Glomerular visceral epithelial cell (primary cell): ENCODE measurements at regions not wholly inside any gene's neighbourhood (a gene's known extent, or its start where the extent isn't known, plus 50 kb on each side); places are given as distances from the start of the nearest gene placed in this dataset.

ENCODE experiments used
- DNase-seq: peaks from one replicate; pipeline ENCODE4 v3.0.0-alpha.2; 2016; ENCODE audit errors: extremely low spot score

DNA sequence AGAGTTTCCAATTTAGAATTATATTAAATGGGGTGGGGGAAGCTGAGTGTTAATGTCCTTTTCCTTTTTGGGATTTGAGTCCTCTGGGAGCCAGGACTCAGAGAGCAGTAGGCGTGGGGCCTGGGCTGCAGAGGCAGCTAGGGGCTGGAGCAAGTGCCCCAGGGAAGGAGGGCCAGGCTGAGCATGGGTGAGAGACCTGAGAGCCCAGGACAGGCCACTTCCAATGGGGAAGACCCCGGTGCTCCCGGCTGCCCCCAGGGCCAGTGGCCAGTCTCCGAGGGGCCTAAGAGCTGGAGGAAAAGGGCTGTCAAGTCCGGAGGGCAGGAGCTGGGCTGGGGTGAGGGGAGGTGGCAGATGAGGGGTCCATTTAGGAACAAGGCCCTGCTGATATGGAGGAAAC, 371.5 kb downstream of the ZNF536 start:
- no peak for DNase-seq

DNA sequence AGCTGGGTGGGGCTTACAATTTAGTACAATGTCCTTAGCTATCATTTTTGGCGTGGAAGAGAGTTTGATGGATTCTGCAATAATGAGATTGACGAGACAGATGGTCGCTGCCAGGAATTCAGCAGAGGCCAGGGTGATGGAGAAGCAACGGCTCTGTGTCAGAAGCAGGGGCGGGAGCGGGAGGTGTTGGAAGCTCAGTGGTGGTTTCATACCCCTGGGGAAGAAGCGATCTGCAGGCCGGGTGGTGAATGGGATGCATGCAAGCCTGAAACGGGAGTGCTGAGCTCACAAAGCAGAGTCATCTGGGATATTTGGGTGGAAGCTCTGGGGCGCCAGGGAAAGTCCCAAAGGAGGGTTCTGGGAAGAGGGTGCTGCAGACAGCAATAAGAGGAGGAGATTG, 370.8 kb downstream of the ZNF536 start:
- DNase-seq: no peak

DNA sequence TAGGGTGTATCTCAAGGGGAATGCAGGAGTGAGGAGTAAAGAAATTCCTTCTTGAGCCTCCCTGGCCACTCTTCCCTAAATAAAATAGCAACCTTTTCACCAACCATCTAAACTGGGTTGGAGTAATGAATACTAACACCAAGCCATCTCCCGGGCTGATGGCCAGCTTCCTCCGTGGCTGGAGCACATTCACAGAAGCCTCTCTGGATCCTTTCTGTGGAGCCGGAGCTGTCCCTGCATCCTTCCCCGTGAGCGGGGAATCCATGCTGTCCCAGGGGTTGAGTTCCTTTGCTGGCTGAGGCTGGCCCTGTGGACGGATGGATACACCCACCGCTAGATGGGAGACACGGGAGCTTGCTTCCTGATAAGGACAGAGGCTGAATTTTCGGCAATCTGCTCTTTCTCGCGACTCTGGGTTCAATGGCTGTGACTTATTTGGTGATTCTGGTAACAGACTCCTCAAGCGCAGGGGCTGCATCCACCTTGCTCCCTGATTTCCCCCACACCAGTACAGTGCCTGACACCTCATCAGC, 370.3 kb downstream of the ZNF536 start:
- no peak for DNase-seq

GRCh38 chr19:30741566-30741965, 369.4 kb downstream of the ZNF536 start:
- no peak for DNase-seq

DNA sequence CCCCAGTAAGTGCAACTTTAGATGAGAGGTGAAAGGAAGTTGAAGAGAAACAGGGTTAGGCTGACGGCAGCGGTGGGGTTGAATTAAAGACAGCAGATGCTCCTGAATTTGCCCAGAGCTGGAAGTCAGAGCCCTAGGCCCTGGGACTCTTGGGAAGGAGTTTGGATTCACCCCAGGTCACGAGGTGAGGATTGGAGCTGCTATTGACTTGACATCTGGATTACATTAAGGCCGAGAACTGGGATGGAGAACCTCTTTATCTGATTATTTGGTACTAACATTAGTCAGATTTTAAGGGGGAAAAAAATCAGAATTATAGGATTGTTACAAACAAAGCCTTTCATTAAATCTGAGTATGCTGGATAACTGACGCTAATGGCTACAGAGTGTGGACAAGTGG, 367.2 kb downstream of the ZNF536 start:
- DNase-seq: no peak

GRCh38 chr19:30738047-30738446, 365.9 kb downstream of the ZNF536 start:
- no peak for DNase-seq

GRCh38 chr19:30734669-30735068, 362.5 kb downstream of the ZNF536 start:
- DNase-seq: no peak

DNA sequence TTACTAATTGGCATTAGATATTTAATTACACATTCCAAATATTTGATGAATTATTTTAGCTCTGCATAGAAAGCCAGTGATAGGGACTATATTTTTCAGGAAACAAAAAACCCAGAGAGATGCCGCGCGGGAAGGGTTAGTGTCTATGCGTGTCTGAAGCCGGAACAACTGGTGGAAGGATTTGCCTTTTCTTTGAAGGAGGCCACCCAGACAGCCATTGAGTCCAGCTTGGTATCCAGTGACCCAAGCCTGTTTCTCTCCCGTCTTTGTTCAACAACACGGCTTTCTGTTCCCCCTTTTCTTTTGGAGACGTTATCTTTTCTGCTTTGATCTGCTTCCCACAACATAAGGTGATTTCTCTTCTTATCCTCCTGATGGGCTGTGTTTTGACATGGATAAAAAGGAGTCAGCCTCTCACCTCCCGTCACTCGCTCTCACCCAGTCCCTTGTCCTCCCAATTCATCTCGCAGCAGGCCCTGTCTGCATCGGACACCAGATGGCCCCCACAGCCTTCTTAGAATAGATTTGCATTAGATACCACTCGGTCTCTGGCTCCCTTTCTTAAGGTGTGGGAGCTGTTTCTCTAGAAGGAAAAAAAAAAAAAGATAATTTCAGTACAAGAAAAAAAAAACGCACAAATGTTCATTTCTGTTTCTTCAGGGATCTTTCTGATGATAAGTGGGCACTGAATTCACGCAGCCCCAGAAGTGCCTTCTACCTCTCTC, 361.8 kb downstream of the ZNF536 start:
- DNase-seq: no peak

- DNase-seq: no peak
These were observed 359.4 kb downstream of the ZNF536 start for GRCh38 chr19:30731591-30731990.

DNA sequence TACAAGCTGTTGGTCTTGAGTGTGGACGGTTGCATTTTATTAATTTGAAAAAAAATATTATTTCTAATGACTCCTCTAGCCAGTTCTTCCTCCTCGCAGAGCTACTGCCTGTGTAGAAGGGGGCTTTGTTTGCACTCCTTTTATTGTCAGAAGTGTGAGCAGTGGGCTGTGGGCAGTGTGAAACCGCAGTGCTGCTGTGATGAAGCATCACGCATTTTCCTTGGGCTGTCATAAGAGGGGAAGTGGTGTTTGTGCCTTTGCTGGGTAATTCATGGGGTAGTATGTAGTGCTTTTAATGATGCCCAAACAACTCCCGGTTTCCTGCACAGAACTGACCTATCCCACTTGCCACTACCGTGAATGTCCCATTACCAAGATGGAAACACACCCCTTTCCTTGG, 357.3 kb downstream of the ZNF536 start:
- DNase-seq: no peak

DNA sequence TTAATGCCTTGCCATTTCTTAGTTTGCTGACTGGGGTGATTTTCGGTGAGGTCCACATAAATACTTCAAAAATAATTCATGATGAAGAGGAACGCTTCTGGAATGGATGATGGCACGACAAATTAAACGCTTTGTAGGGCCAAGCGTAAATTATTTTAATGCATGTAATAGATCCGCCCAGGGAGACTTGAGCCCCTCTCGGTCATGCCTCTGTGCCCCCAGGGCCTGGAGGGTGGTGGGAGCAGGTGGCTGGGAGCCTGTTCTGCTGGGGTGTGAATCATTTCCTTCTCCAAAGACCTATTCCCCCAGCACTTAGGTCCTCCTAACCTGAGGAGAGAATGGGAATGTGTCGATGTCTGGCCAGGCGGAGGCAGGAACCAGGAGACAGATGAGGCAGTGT, 350.6 kb downstream of the ZNF536 start:
- DNase-seq: no peak

DNA sequence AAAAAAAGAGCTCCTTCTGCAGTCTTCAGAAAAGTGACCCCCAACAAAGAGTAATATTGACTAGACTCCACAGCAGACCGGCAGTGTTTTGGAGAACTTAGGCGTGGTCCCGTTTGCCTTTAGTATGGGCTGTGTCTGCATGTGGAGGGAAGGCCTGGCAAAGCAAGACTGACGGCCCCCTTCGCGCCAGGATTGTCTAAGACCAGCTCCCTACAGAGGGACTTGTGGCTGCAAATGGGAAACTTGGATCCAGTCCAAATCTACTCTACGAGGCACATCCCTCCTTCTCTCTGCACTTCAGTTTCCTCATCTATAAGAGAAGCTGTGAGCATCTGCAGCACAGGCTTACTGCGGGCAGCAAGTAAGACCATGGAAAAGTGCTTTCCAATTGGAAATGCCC, 350.0 kb downstream of the ZNF536 start:
- DNase-seq: no peak

GRCh38 chr19:30719999-30720345, 347.8 kb downstream of the ZNF536 start:
- DNase-seq: no peak

DNA sequence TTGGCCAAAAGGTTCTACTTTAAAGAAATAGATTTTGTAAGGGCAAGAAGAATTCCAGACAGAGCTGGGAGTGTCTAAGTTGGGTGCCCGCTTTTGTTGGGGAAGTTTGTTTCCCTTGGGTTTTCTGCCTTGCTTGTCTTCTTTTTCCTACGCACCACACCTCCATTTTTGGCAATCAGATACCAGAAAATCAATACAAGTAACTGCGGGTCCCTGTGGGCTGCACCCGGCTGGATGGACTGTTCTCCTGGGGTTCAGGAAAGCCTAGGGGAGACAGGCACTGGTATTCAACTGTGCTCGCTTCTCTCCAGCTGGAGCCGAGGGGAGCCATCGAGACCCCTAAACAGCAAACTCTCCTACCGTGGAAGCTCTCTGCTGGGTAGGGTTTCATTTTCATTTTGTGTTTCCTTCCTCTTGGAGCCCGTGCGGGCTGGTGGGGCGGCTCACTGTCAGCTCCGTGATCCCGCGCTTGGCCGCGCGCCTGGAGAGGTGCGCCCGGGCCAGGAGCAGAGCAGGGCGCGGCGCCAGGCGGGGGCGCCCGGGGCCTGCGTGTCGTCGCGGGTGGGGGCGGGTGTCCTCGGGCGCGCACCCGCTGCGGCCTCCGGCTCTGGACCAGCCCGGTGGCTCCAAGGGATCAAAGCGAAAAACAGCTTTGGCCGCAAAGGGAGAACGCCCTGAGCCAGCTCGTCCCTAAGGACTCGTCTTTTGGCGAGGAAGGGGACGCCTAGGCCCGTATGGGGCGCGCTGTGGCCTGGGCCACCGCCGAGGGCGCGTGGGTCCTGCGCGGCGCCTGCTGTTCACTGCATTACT, 347.2 kb downstream of the ZNF536 start:
- DNase-seq: no peak

- no peak for DNase-seq
These were observed 346.5 kb downstream of the ZNF536 start for GRCh38 chr19:30718707-30719106.

DNA sequence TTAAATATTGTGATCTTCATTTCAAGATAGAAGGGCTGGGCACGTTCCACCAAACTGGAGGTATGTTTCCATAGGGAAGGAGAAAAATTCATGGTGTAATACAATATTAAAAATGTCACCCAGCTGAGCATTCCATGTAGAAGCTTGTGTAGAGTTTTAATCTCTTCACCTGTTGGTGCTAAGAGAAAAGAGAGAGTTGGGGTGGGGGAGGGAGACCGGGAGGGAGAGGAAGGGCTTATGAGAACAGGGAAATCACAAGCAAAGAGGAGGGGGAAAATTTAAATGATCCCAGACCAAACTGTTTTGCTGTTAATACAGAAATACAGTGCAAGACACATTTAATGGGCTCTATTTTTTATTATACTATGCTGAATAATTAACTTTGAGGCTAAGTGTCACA, 345.8 kb downstream of the ZNF536 start:
- no peak for DNase-seq

GRCh38 chr19:30717381-30717780, 345.2 kb downstream of the ZNF536 start:
- no peak for DNase-seq

DNA sequence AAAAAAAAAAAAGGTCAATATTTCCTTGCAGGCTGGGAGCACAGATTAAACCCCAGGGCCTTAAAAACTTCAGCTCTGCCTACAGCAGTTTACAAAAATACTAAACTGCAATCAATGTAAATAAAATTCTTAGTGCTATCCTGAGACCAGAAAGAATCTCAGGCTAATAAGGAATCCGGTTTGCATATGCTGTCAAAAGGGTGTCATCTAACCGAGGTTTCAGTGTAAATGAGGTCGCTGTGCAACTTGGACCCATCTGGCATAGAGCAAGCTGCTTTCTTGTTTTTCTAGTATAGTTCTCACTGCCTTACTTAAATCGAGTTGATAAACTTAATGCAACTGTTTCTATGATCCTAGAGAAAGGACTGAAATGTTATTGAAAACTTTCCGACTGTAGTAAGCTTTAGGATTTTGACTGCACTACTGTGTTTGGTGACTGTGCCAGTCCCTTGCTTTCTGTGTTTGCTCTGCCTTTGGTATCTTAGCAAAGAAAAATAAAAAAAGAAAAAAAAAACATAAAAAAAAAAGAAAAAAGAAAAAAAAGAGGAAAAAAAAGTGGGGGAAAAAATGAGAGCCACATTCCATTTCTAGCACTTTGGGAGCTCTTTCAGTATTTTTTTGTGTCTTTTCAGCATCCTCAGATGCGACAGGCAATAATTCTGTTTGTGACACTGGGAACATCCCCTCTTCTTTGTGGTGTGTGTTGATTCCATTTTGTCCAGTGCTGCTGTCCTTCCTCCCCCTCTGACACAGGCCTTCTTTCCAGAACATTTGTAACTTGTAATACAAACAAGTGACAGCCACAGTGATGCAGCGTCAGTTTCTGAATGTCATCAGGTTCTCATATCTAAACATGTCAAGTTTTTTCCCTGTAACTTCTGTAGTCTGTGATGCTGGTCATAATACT, 340.5 kb downstream of the ZNF536 start:
- DNase-seq: no peak

DNA sequence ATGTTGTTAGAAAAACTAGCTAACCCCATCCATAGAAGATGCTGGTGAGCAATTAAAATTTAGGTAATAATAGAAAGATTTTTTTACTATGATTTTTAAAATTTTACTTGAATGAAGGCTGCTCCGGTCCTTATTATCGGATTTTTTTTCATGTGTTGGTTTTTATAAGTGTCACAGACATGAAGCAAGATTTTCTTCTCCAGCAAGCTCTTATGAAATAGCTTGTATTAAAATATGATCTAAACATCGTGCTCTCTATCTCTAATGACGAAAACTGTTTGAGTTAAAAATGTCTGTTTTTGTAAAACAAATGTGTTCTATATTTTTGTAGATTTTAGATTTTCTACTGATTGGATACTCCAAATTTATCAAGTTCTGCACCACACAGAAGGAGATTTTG, 339.6 kb downstream of the ZNF536 start:
- no peak for DNase-seq

GRCh38 chr19:30711296-30711695, 339.1 kb downstream of the ZNF536 start:
- no peak for DNase-seq

GRCh38 chr19:30710721-30711120, 338.5 kb downstream of the ZNF536 start:
- no peak for DNase-seq
